Mesothelial cell of epicardium (in vitro differentiated cells): ENCODE measurements at regions not wholly inside any gene's neighbourhood (a gene's known extent, or its start where the extent isn't known, plus 50 kb on each side); places are given as distances from the start of the nearest gene placed in this dataset.

Source experiments
- DNase-seq, 2 experiments: peaks; one replicate each; pipeline ENCODE4 v3.0.0; 2021; ENCODE audit warnings: low spot score in 2 of 2; ENCODE audit not compliant: unreplicated experiment in 2 of 2
- H3K27ac Mint-ChIP-seq: 2 replicates; pipeline ENCODE4 v1.8.0; 2021; ENCODE audit warnings: mixed read lengths
- H3K27me3 Mint-ChIP-seq: 2 replicates; pipeline ENCODE4 v1.8.0; 2021; ENCODE audit warnings: low read depth, mixed read lengths
- H3K36me3 Mint-ChIP-seq: 2 replicates; pipeline ENCODE4 v1.8.0; 2021; ENCODE audit warnings: mixed read lengths
- H3K4me1 Mint-ChIP-seq: 2 replicates; pipeline ENCODE4 v1.8.0; 2021; ENCODE audit warnings: mixed read lengths
- H3K4me3 Mint-ChIP-seq: 2 replicates; pipeline ENCODE4 v1.8.0; 2021; ENCODE audit warnings: mild to moderate bottlenecking, moderate library complexity, mixed read lengths
- H3K9me3 Mint-ChIP-seq: 2 replicates; pipeline ENCODE4 v1.8.0; 2021; ENCODE audit warnings: mixed read lengths
- CTCF ChIP-seq: fragments of 200-600 bp; sonication (generic); IDR thresholded peaks from one replicate; pipeline ENCODE4 v1.5.0; 2021; ENCODE audit warnings: antibody characterized with exemption; ENCODE audit not compliant: unreplicated experiment

- Mint-ChIP-seq H3K27me3 (peaks cover 8% of the 10 kb centered on the region), H3K27ac (no peak overlapping the region)
Measured at GRCh38 chr20:47934761-47935160, 149.5 kb upstream of the SULF2 start.

DNA sequence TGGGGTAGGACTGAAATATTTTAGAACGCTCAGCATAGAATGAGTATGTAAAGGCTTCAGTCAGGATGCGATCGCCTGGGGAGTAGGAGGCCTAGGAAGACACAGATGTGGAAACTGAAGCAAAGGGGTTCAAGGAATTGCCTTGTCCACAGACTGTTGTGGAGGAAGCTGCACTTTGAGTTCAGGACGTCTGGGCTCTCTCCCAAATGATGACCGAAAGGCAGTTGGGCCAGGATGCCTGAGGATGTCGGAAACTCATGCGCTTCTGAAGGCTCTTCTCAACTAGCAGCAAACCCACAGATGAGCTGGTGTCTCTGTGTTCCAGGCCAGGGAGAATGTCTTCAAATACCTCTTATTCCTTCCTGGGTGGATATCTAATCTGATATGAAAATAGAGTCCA lies 146.2 kb upstream of the SULF2 start:
- H3K27ac Mint-ChIP-seq, result no peak overlapping the region
- TF ChIP-seq CTCF, result no peak
- no peak overlapping the region for H3K4me3 Mint-ChIP-seq
- peaks cover 12% of the 10 kb centered on the region for H3K4me1 Mint-ChIP-seq
- H3K27me3 Mint-ChIP-seq, result peaks cover under 1% of the 10 kb centered on the region
- no peak for DNase-seq
- no peaks in the 10 kb centered on the region for H3K36me3 Mint-ChIP-seq
- peaks cover 9% of the 10 kb centered on the region for H3K9me3 Mint-ChIP-seq

More at GRCh38 chr20:47934761-47935160, 149.5 kb upstream of the SULF2 start:
- Mint-ChIP-seq H3K36me3 (no peaks in the 10 kb centered on the region), H3K4me3 (no peak overlapping the region), H3K9me3 (no peaks in the 10 kb centered on the region), H3K4me1 (peaks cover 9% of the 10 kb centered on the region)
- no peak for TF ChIP-seq CTCF
- no peak for DNase-seq

DNA sequence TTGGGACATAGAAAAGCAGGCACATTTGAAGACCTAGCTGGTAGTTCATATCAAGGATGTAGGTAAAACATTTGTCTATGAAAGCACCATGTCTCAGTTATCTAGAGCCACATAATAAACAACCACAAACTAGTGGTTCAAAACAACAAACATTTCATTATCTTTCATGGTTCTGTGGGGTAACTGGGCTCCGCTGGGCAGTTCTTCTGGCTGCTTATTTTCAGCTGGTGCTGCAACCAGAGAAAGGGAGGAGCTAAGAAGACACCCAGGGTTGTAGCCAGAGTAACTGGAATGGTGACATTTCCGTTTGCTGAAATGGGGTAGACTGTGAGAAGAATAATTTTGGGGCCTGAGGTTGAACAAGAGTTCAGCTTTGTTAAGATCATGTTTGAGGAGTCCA lies 145.7 kb upstream of the SULF2 start:
- Mint-ChIP-seq H3K36me3 (no peaks in the 10 kb centered on the region), H3K27me3 (no peaks in the 10 kb centered on the region), H3K9me3 (peaks cover 10% of the 10 kb centered on the region), H3K4me1 (peaks cover 12% of the 10 kb centered on the region), H3K4me3 (no peak overlapping the region), H3K27ac (no peak overlapping the region)
- no peak for TF ChIP-seq CTCF
- no peak for DNase-seq

DNA sequence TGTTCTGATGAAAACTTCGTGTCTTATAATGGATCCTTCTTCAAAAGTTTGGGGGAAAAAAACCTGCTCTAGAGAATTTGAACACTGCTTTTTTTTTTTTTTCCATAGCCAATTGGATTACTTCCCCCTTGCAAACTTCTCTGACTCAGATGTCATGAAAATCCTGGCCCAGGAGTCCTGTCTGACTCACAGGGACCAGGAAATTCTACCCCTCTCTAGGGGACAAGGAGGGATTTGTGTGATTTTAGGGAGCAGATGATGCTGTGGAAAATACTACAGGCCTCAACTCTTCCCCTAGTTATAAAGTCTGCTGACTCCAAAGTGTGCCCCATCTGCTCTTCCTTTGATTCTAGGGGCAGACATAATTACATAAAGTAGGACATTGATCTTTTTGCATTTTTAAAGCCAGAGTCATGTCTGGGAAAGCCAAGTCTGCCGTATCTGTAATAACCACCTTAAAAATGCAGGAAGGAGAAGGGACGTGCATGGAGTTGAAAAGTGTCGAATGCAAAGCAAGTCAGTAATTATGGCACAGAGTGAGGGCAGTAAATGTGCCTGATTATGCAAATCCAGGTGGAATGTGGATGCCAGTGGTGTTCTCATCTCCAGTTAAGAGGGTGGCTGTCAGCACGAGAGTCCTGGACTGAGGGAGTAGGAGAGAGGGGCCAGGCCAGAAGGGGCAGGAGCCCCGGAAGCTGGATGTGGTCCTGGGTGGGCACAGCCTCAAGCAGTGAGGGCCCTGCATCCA lies 144.3 kb upstream of the SULF2 start:
- Mint-ChIP-seq H3K27ac (no peak overlapping the region), H3K36me3 (no peaks in the 10 kb centered on the region), H3K27me3 (no peaks in the 10 kb centered on the region), H3K4me1 (peaks cover 12% of the 10 kb centered on the region), H3K4me3 (no peak overlapping the region), H3K9me3 (peaks cover 10% of the 10 kb centered on the region)
- DNase-seq, result no peak
- TF ChIP-seq CTCF, result no peak

- no peak for DNase-seq
- Mint-ChIP-seq H3K36me3 (no peaks in the 10 kb centered on the region), H3K4me3 (no peak overlapping the region), H3K9me3 (peaks cover 10% of the 10 kb centered on the region), H3K27me3 (peaks cover 8% of the 10 kb centered on the region), H3K27ac (no peak overlapping the region), H3K4me1 (peaks cover 3% of the 10 kb centered on the region)
- no peak for TF ChIP-seq CTCF
Measured at GRCh38 chr20:47927944-47928343, 142.7 kb upstream of the SULF2 start.
